GM23338 (cell line): ENCODE measurements at regions not wholly inside any gene's neighbourhood (a gene's known extent, or its start where the extent isn't known, plus 50 kb on each side); places are given as distances from the start of the nearest gene placed in this dataset.

ENCODE experiments used
- ATAC-seq: fragments of 200-7000 bp; cut with Tn5 transposase; 3 replicates; pipeline ENCODE4 v1.9.1; 2020
- DNase-seq: peaks from one replicate; pipeline ENCODE4 v3.0.0-alpha.2; 2015; ENCODE audit warnings: low spot score
- H2AFZ ChIP-seq: fragments of 200-600 bp; sonication (generic); 2 replicates; pipeline ENCODE4 v1.8.0; 2016; ENCODE audit warnings: antibody characterized with exemption, mild to moderate bottlenecking, moderate library complexity
- H3F3A ChIP-seq: fragments of 200-600 bp; sonication (generic); replicated peaks from 2 replicates; pipeline ENCODE4 v1.8.0; 2017; ENCODE audit warnings: antibody characterized with exemption, mixed run types, low read depth
- H3K27ac ChIP-seq: fragments of 200-600 bp; sonication (generic); 2 replicates; pipeline ENCODE4 v1.6.1; 2016; ENCODE audit warnings: low read depth
- H3K27me3 ChIP-seq: fragments of 200-600 bp; sonication (generic); 2 replicates; pipeline ENCODE4 v1.8.0; 2016; ENCODE audit warnings: mild to moderate bottlenecking, mixed run types, moderate library complexity; ENCODE audit not compliant: insufficient read depth
- H3K36me3 ChIP-seq: fragments of 200-600 bp; sonication (generic); 2 replicates; pipeline ENCODE4 v1.8.0; 2016; ENCODE audit warnings: mild to moderate bottlenecking; ENCODE audit not compliant: insufficient read depth
- H3K4me1 ChIP-seq: fragments of 200-600 bp; sonication (generic); 2 replicates; pipeline ENCODE4 v1.8.0; 2016; ENCODE audit warnings: mild to moderate bottlenecking, moderate library complexity; ENCODE audit not compliant: insufficient read depth
- H3K4me2 ChIP-seq: fragments of 200-600 bp; sonication (generic); 2 replicates; pipeline ENCODE4 v1.7.1; 2017; ENCODE audit warnings: mixed run types
- H3K4me3 ChIP-seq: fragments of 200-600 bp; sonication (generic); 2 replicates; pipeline ENCODE4 v1.6.1; 2016; ENCODE audit warnings: mixed run types
- H3K79me2 ChIP-seq: fragments of 200-600 bp; sonication (generic); replicated peaks from 2 replicates; pipeline ENCODE4 v1.8.0; 2017; ENCODE audit warnings: mild to moderate bottlenecking; ENCODE audit not compliant: insufficient read depth
- H3K9me2 ChIP-seq: fragments of 200-600 bp; sonication (generic); 2 replicates; pipeline ENCODE4 v1.8.0; 2017; ENCODE audit not compliant: insufficient read depth
- H4K20me1 ChIP-seq: fragments of 200-600 bp; sonication (generic); replicated peaks from 2 replicates; pipeline ENCODE4 v1.8.0; 2017; ENCODE audit warnings: mild to moderate bottlenecking; ENCODE audit not compliant: insufficient read depth
- H3K27ac Mint-ChIP-seq: 2 replicates; pipeline ENCODE4 v1.8.0; 2020; ENCODE audit warnings: inconsistent platforms, mild to moderate bottlenecking, moderate library complexity, mixed read lengths
- H3K27me3 Mint-ChIP-seq: 3 replicates; pipeline ENCODE4 v1.8.0; 2022; ENCODE audit warnings: low read depth, mild to moderate bottlenecking, moderate library complexity, mixed read lengths, inconsistent platforms; ENCODE audit not compliant: insufficient read depth, poor library complexity
- H3K36me3 Mint-ChIP-seq: 3 replicates; pipeline ENCODE4 v1.8.0; 2021; ENCODE audit warnings: low read depth, mild to moderate bottlenecking, inconsistent platforms, moderate library complexity, mixed read lengths
- H3K4me1 Mint-ChIP-seq: 3 replicates; pipeline ENCODE4 v1.8.0; 2020; ENCODE audit warnings: mild to moderate bottlenecking, inconsistent platforms, mixed read lengths
- H3K4me3 Mint-ChIP-seq: 3 replicates; pipeline ENCODE4 v1.8.0; 2021; ENCODE audit warnings: moderate library complexity, mild to moderate bottlenecking, inconsistent platforms, mixed read lengths
- H3K9me3 Mint-ChIP-seq: 3 replicates; pipeline ENCODE4 v1.8.0; 2020; ENCODE audit warnings: moderate library complexity, mild to moderate bottlenecking, inconsistent platforms, mixed read lengths
- CREB1 ChIP-seq: fragments of 250-450 bp; sonication (Bioruptor Pico); IDR thresholded peaks from 2 replicates; pipeline ENCODE4 v1.5.0; 2020; ENCODE audit warnings: low read depth, mild to moderate bottlenecking, moderate library complexity
- EZH2 ChIP-seq: fragments of 200-600 bp; sonication (generic); IDR thresholded peaks from one replicate; pipeline ENCODE4 v1.8.0; 2017; ENCODE audit warnings: antibody characterized with exemption, mild to moderate bottlenecking, low read depth; ENCODE audit not compliant: unreplicated experiment
- EZH2phosphoT487 ChIP-seq: fragments of 200-600 bp; sonication (generic); IDR thresholded peaks from one replicate; pipeline ENCODE4 v1.8.1; 2018; ENCODE audit warnings: antibody characterized with exemption; ENCODE audit not compliant: unreplicated experiment
- NANOG ChIP-seq: IDR thresholded peaks from 2 replicates; pipeline ENCODE4 v1.6.1; 2016; ENCODE audit warnings: antibody characterized with exemption, borderline replicate concordance
- POLR2AphosphoS5 ChIP-seq: IDR thresholded peaks from 2 replicates; pipeline ENCODE4 v1.6.1; 2016; ENCODE audit warnings: antibody characterized with exemption, low read depth
- STAT1 ChIP-seq: IDR thresholded peaks from one replicate; pipeline ENCODE4 v1.6.1; 2016; ENCODE audit warnings: antibody characterized with exemption; ENCODE audit not compliant: unreplicated experiment
- ZNF114 ChIP-seq: fragments of 250-450 bp; sonication (Bioruptor Pico); IDR thresholded peaks from 2 replicates; pipeline ENCODE4 v1.5.0; 2020; ENCODE audit warnings: mild to moderate bottlenecking, moderate library complexity
- TF ChIP-seq, protein P1 (sequence below): IDR thresholded peaks from one replicate; pipeline ENCODE4 v1.6.1; 2018; ENCODE audit warnings: antibody characterized with exemption; ENCODE audit not compliant: unreplicated experiment
- TF ChIP-seq, protein P2 (sequence below), 2 experiments: fragments of 200-600 bp in 1 of 2; sonication (generic) in 1 of 2; conservative IDR thresholded peaks; 2 replicates each; pipeline versions ENCODE4 v1.5.1 to v1.6.1; 2016 to 2017; ENCODE audit warnings: antibody characterized with exemption in 2 of 2, low read depth in 2 of 2, mild to moderate bottlenecking in 2 of 2, moderate library complexity in 1 of 2
- TF ChIP-seq, protein P3 (sequence below): fragments of 250-450 bp; sonication (Bioruptor Pico); IDR thresholded peaks from 2 replicates; pipeline ENCODE4 v1.5.0; 2020; ENCODE audit warnings: mild to moderate bottlenecking, moderate library complexity
- TF ChIP-seq, protein P4 (sequence below): IDR thresholded peaks from 2 replicates; pipeline ENCODE4 v1.6.1; 2016; ENCODE audit warnings: antibody characterized with exemption

DNA sequence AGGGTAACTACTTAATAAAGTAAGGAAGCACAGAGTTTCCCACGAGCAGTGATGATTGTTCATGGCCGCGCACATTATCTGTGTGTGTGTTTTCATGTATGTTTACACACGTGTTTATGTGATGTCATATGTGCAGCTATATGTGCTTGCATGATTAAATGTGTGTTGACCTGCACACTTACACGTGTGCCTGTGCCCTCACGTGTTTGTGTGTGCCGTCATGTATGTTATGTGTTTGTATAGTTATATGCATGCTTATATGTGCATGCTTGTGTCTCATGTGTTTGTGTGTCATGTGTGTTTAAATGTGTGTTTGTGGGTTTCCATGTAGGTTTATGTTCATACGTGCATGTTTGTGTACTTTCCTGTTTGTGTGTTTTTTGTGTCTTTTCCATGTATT, 782.3 kb downstream of the GALR1 start:
- no peaks in the 10 kb centered on the region for H4K20me1 ChIP-seq
- no peaks in the 10 kb centered on the region for H3K79me2 ChIP-seq
- DNase-seq, result no peak
- H3K27ac ChIP-seq, result no peak overlapping the region
- no peaks in the 10 kb centered on the region for H3K4me1 Mint-ChIP-seq
- no peaks in the 10 kb centered on the region for H3F3A ChIP-seq
- no peak overlapping the region for H3K4me3 ChIP-seq
- H3K36me3 Mint-ChIP-seq, result peaks cover 25% of the 10 kb centered on the region; the same call in 2 of the 3 replicates
- H3K27me3 Mint-ChIP-seq, result peaks cover 3% of the 10 kb centered on the region
- no peak overlapping the region for H2AFZ ChIP-seq
- TF ChIP-seq, protein P1, sequence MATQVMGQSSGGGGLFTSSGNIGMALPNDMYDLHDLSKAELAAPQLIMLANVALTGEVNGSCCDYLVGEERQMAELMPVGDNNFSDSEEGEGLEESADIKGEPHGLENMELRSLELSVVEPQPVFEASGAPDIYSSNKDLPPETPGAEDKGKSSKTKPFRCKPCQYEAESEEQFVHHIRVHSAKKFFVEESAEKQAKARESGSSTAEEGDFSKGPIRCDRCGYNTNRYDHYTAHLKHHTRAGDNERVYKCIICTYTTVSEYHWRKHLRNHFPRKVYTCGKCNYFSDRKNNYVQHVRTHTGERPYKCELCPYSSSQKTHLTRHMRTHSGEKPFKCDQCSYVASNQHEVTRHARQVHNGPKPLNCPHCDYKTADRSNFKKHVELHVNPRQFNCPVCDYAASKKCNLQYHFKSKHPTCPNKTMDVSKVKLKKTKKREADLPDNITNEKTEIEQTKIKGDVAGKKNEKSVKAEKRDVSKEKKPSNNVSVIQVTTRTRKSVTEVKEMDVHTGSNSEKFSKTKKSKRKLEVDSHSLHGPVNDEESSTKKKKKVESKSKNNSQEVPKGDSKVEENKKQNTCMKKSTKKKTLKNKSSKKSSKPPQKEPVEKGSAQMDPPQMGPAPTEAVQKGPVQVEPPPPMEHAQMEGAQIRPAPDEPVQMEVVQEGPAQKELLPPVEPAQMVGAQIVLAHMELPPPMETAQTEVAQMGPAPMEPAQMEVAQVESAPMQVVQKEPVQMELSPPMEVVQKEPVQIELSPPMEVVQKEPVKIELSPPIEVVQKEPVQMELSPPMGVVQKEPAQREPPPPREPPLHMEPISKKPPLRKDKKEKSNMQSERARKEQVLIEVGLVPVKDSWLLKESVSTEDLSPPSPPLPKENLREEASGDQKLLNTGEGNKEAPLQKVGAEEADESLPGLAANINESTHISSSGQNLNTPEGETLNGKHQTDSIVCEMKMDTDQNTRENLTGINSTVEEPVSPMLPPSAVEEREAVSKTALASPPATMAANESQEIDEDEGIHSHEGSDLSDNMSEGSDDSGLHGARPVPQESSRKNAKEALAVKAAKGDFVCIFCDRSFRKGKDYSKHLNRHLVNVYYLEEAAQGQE, result no peak
- TF ChIP-seq, protein P2, sequence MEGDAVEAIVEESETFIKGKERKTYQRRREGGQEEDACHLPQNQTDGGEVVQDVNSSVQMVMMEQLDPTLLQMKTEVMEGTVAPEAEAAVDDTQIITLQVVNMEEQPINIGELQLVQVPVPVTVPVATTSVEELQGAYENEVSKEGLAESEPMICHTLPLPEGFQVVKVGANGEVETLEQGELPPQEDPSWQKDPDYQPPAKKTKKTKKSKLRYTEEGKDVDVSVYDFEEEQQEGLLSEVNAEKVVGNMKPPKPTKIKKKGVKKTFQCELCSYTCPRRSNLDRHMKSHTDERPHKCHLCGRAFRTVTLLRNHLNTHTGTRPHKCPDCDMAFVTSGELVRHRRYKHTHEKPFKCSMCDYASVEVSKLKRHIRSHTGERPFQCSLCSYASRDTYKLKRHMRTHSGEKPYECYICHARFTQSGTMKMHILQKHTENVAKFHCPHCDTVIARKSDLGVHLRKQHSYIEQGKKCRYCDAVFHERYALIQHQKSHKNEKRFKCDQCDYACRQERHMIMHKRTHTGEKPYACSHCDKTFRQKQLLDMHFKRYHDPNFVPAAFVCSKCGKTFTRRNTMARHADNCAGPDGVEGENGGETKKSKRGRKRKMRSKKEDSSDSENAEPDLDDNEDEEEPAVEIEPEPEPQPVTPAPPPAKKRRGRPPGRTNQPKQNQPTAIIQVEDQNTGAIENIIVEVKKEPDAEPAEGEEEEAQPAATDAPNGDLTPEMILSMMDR (conservative IDR thresholded peaks at IDR 0.05; ENCODE audit: low read depth in 2 of 2), result no peak
- no peak for TF ChIP-seq POLR2AphosphoS5
- no peak for TF ChIP-seq EZH2
- no peak for TF ChIP-seq EZH2phosphoT487
- TF ChIP-seq, protein P3, sequence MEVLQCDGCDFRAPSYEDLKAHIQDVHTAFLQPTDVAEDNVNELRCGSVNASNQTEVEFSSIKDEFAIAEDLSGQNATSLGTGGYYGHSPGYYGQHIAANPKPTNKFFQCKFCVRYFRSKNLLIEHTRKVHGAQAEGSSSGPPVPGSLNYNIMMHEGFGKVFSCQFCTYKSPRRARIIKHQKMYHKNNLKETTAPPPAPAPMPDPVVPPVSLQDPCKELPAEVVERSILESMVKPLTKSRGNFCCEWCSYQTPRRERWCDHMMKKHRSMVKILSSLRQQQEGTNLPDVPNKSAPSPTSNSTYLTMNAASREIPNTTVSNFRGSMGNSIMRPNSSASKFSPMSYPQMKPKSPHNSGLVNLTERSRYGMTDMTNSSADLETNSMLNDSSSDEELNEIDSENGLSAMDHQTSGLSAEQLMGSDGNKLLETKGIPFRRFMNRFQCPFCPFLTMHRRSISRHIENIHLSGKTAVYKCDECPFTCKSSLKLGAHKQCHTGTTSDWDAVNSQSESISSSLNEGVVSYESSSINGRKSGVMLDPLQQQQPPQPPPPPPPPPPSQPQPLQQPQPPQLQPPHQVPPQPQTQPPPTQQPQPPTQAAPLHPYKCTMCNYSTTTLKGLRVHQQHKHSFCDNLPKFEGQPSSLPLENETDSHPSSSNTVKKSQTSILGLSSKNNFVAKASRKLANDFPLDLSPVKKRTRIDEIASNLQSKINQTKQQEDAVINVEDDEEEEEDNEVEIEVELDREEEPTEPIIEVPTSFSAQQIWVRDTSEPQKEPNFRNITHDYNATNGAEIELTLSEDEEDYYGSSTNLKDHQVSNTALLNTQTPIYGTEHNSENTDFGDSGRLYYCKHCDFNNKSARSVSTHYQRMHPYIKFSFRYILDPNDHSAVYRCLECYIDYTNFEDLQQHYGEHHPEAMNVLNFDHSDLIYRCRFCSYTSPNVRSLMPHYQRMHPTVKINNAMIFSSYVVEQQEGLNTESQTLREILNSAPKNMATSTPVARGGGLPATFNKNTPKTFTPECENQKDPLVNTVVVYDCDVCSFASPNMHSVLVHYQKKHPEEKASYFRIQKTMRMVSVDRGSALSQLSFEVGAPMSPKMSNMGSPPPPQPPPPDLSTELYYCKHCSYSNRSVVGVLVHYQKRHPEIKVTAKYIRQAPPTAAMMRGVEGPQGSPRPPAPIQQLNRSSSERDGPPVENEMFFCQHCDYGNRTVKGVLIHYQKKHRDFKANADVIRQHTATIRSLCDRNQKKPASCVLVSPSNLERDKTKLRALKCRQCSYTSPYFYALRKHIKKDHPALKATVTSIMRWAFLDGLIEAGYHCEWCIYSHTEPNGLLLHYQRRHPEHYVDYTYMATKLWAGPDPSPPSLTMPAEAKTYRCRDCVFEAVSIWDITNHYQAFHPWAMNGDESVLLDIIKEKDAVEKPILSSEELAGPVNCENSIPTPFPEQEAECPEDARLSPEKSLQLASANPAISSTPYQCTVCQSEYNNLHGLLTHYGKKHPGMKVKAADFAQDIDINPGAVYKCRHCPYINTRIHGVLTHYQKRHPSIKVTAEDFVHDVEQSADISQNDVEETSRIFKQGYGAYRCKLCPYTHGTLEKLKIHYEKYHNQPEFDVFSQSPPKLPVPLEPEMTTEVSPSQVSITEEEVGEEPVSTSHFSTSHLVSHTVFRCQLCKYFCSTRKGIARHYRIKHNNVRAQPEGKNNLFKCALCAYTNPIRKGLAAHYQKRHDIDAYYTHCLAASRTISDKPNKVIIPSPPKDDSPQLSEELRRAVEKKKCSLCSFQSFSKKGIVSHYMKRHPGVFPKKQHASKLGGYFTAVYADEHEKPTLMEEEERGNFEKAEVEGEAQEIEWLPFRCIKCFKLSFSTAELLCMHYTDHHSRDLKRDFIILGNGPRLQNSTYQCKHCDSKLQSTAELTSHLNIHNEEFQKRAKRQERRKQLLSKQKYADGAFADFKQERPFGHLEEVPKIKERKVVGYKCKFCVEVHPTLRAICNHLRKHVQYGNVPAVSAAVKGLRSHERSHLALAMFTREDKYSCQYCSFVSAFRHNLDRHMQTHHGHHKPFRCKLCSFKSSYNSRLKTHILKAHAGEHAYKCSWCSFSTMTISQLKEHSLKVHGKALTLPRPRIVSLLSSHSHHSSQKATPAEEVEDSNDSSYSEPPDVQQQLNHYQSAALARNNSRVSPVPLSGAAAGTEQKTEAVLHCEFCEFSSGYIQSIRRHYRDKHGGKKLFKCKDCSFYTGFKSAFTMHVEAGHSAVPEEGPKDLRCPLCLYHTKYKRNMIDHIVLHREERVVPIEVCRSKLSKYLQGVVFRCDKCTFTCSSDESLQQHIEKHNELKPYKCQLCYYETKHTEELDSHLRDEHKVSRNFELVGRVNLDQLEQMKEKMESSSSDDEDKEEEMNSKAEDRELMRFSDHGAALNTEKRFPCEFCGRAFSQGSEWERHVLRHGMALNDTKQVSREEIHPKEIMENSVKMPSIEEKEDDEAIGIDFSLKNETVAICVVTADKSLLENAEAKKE (CRISPR knock-in tag), result no peak
- TF ChIP-seq NANOG, result no peak
- TF ChIP-seq, protein P4, sequence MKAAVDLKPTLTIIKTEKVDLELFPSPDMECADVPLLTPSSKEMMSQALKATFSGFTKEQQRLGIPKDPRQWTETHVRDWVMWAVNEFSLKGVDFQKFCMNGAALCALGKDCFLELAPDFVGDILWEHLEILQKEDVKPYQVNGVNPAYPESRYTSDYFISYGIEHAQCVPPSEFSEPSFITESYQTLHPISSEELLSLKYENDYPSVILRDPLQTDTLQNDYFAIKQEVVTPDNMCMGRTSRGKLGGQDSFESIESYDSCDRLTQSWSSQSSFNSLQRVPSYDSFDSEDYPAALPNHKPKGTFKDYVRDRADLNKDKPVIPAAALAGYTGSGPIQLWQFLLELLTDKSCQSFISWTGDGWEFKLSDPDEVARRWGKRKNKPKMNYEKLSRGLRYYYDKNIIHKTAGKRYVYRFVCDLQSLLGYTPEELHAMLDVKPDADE, result no peak
- TF ChIP-seq ZNF114, result no peak
- no peak for TF ChIP-seq STAT1
- TF ChIP-seq CREB1 (CRISPR knock-in tag), result no peak
- ATAC-seq, result no peak
- no peak overlapping the region for H3K4me2 ChIP-seq
- H3K9me3 Mint-ChIP-seq, result peaks cover 88% of the 10 kb centered on the region
- no peak overlapping the region for H3K27ac Mint-ChIP-seq
- H3K4me1 ChIP-seq, result no peaks in the 10 kb centered on the region
- peaks cover 12% of the 10 kb centered on the region; the same call in 1 of the 2 replicates for H3K36me3 ChIP-seq
- H3K4me3 Mint-ChIP-seq, result no peak overlapping the region
- no peaks in the 10 kb centered on the region for H3K9me2 ChIP-seq
- H3K27me3 ChIP-seq, result no peaks in the 10 kb centered on the region
